Skeletal muscle satellite cell (primary cell): ENCODE measurements at regions not wholly inside any gene's neighbourhood (a gene's known extent, or its start where the extent isn't known, plus 50 kb on each side); places are given as distances from the start of the nearest gene placed in this dataset.
"Not testable (repeated sequence)": the region's sequence is repeated elsewhere in the genome, so short reads cannot be mapped to it uniquely, and the experiment has no call there.

Source experiments
- H3K27me3 ChIP-seq: 2 replicates; pipeline ENCODE4 v1.7.0; 2013; ENCODE audit warnings: low read length; ENCODE audit not compliant: control insufficient read depth, insufficient read depth
- H3K36me3 ChIP-seq: 2 replicates; pipeline ENCODE4 v1.7.0; 2013; ENCODE audit warnings: mild to moderate bottlenecking, control low read depth, low read length; ENCODE audit not compliant: insufficient read depth
- H3K4me1 ChIP-seq: 2 replicates; pipeline ENCODE4 v1.7.0; 2013; ENCODE audit warnings: low read length; ENCODE audit not compliant: control insufficient read depth, insufficient read depth
- H3K4me2 ChIP-seq: 2 replicates; pipeline ENCODE4 v1.7.0; 2013; ENCODE audit warnings: mild to moderate bottlenecking, low read length
- H3K4me3 ChIP-seq: 2 replicates; pipeline ENCODE4 v1.7.0; 2013; ENCODE audit warnings: low read length
- H3K9ac ChIP-seq: 2 replicates; pipeline ENCODE4 v1.7.0; 2013; ENCODE audit warnings: mild to moderate bottlenecking, low read depth, low read length, moderate library complexity
- H3K9me3 ChIP-seq: replicated peaks from 2 replicates; pipeline ENCODE4 v1.7.0; 2013; ENCODE audit warnings: mild to moderate bottlenecking, control low read depth, low read length

DNA sequence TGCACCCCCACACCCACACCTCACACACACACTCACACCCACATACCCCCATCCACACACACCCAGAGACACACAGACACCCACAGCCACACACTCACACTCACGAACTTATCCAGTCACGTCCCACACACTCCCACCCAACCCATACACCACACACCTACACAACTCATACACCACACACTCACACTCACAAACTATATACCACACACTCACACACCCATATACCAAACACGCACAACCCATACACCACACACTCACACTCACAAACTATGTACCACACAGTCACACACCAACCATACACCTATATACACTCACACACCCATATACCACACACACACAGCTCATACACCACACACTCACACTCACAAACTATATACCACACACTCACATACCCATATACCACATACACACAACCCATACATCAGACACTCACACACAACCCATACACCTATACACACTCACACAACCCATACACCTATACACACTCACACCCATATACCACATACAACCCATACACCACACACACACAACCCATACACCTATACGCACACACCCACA lies 162.4 kb downstream of the TMEM121 start:
- not testable (repeated sequence) for H3K36me3 ChIP-seq, H3K4me3 ChIP-seq, H3K9ac ChIP-seq, H3K9me3 ChIP-seq, H3K4me2 ChIP-seq, H3K4me1 ChIP-seq, H3K27me3 ChIP-seq

DNA sequence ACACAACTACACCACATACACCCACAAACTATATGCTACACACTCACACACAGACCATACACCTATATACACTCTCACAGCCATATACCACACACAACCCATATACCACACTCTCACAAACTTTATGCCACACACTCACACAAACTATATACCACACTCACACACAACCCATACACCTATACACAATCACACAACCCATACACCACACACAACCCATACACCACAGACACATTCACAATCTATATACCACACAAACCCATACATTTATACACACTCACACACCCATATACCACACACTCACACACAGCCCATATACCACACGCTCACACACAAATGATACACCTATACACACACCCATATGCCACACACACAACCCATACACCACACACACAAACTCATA lies 163.3 kb downstream of the TMEM121 start:
- Histone ChIP-seq H3K9me3 (no peaks in the 10 kb centered on the region), H3K4me3 (no peak overlapping the region), H3K27me3 (no peaks in the 10 kb centered on the region), H3K4me1 (no peaks in the 10 kb centered on the region), H3K36me3 (no peaks in the 10 kb centered on the region), H3K4me2 (no peak overlapping the region), H3K9ac (no peak overlapping the region)

DNA sequence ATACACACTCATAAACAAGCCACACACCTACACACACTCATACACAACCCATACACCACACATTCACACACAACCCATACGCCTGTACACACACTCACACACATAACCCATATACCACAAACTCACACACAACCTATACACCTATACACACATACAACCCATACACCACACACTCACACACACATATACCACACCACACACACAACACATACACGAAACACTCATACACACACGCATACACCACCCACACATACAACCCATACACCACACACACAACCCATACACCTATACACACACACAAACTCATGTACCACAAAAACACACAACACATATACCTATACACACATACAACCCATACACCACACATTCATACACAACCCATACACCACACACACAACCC lies 164.3 kb downstream of the TMEM121 start:
- H3K4me1 ChIP-seq, result no peaks in the 10 kb centered on the region

DNA sequence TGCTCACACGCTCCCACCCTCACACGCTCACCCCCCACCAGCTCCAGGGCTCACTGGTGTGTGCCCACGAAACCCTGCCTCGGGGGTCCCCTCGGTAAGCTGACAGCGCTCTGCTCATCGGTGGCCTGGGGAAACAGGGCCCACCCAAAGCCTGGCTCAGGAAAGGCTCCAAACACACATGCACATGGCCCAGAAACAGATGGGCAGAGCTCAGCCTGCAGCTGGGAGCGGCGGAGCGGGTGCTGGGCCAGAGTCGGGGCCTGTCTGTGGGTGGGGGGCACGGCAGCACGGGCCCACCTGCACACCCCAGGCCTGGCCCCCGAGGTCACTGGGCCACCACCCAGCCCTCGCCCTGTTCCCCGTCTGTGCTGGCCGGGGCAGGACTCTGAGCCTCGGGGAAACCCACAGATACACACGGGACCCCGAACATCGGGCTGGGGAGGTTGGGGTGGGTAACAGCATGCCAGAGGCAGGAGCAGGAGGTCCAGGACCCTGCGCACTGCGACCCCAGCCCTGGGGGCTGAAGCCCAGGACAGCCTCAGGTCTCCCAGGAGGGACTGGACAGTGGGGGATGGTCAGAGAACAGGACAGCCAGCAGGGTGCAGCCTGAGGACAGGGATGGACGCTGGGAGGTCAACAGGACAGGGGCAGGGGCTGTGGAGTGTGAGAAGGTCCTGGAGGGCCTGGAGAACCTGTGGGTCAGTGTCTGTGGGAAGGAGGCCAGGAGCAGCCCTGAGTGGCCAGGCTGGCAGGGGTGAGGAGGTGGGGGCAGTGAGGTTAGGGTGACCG lies 165.1 kb downstream of the TMEM121 start:
- H3K4me3 ChIP-seq, H3K4me1 ChIP-seq, H3K9me3 ChIP-seq, H3K9ac ChIP-seq, H3K27me3 ChIP-seq, H3K4me2 ChIP-seq, H3K36me3 ChIP-seq: not testable (repeated sequence)

More for the DNA sequence above, 164.3 kb downstream of the TMEM121 start:
- H3K4me2 ChIP-seq, result no peak overlapping the region
- H3K36me3 ChIP-seq, result no peaks in the 10 kb centered on the region
- H3K9ac ChIP-seq, result no peak overlapping the region
- no peaks in the 10 kb centered on the region for H3K27me3 ChIP-seq
- no peak overlapping the region for H3K4me3 ChIP-seq
- no peaks in the 10 kb centered on the region for H3K9me3 ChIP-seq

DNA sequence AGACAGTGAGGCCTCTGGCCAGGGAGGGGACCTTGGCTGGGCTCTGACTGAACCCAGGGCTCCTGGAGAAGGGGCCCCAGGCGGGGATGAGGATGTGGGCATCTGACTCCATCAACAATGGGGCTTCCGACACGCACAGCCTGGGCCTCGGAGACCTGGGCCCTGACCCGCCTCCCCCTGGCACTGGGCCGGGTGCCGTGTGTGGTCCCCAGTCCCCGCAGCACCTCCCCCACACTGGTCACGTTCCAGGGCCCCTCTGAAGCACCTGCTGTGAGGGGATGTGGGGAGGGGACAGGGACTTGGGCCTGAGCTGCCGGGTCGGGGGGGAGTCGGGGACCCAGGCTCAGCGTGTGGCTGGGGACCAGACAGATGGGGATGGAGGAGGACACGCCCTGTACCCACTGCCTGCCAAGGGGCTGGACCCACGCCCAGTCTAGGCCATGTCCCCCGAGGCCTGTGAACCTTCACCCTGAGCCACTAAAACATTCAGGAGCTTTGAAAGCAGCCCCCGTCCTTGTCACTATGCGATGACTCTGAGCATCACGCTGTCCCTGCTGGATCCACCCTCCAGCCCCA lies 165.8 kb downstream of the TMEM121 start:
- not testable (repeated sequence) for H3K4me2 ChIP-seq, H3K9me3 ChIP-seq, H3K36me3 ChIP-seq, H3K9ac ChIP-seq, H3K4me1 ChIP-seq, H3K27me3 ChIP-seq, H3K4me3 ChIP-seq

DNA sequence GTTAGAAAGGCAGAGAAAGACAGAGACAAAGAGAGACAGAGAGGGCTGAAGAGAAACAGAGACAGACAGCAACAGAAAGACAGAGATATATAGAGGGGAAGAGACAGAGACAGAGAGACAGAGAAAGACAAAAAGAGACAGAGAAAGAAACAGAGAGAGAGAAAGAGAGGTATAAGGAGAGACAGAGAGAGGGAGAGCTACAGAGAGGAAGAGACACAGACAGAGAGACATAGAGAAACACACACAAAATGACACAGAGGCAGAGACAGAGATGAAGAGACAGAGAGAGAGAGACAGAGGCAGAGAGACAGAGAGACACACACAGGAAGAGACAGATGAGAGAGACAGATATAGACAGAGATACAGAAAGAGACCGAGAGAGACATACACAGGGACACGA lies 168.6 kb downstream of the TMEM121 start:
- Histone ChIP-seq H3K36me3 (no peaks in the 10 kb centered on the region), H3K27me3 (no peaks in the 10 kb centered on the region), H3K4me2 (no peak overlapping the region), H3K4me3 (no peak overlapping the region), H3K4me1 (no peaks in the 10 kb centered on the region), H3K9ac (no peak overlapping the region), H3K9me3 (no peaks in the 10 kb centered on the region)

DNA sequence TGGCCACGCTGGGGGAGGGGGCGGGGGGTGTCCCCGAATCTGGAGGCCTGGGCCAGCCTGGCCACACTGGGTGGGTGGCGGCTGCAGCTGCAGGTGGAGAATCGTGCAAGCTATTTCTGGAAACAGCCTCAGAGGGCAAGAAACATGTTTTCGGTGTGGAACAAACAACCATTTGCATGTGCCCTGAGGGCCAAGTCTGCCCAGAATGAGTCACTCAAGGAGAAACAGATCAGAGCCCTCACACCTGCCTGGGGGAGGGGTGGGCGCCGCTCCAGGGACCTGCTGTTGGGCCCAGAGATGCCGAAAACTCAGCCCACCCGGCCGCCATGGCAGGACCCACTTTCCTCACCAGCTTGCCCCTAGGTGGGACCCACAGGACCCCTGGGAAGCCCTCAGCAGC lies 170.0 kb downstream of the TMEM121 start:
- not testable (repeated sequence) for H3K9me3 ChIP-seq, H3K36me3 ChIP-seq, H3K4me2 ChIP-seq, H3K4me1 ChIP-seq, H3K9ac ChIP-seq, H3K4me3 ChIP-seq, H3K27me3 ChIP-seq

DNA sequence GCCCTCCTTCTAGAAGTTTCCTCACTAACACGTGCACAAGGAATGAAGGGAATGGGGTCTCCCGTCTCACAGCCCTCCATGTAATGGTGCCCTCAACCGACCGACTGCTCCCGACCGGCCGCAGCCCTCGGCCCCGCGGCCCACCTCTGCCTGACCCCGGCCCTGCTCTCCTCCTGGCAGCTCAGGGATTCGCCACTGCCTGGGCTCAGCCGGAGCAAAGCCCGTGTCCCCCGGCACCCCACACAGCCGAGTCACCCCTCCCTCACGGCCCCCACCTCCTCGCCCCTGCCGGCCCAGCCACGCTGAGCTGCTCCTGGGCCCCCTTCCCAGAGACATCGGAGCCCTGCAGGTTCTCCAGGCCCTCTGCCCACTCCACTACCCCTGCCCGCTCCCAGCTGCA lies 171.0 kb downstream of the TMEM121 start:
- H3K9me3 ChIP-seq, H3K4me2 ChIP-seq, H3K27me3 ChIP-seq, H3K4me1 ChIP-seq, H3K36me3 ChIP-seq, H3K9ac ChIP-seq, H3K4me3 ChIP-seq: not testable (repeated sequence)

DNA sequence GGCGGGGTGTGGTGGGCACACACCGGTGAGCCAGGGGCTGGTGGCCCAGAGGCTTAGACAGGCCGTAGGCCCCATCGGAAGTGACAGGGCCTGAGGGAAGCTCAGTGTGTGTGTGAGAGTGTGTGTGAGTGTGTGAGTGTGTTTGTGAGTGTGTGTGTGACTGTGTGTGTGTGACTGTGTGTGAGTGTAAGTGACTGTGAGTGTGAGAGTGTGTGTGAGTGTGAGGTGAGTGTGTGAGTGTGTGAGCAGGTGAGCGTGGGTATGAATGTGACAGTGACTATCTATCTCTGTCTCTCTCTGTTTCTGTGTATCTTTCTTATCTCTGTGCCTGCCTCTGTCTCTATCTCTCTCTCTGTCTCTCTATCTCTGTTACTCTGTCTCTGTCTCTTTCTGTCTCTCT lies 171.6 kb downstream of the TMEM121 start:
- H3K4me3 ChIP-seq, H3K9ac ChIP-seq, H3K27me3 ChIP-seq, H3K4me1 ChIP-seq, H3K4me2 ChIP-seq, H3K36me3 ChIP-seq, H3K9me3 ChIP-seq: not testable (repeated sequence)

DNA sequence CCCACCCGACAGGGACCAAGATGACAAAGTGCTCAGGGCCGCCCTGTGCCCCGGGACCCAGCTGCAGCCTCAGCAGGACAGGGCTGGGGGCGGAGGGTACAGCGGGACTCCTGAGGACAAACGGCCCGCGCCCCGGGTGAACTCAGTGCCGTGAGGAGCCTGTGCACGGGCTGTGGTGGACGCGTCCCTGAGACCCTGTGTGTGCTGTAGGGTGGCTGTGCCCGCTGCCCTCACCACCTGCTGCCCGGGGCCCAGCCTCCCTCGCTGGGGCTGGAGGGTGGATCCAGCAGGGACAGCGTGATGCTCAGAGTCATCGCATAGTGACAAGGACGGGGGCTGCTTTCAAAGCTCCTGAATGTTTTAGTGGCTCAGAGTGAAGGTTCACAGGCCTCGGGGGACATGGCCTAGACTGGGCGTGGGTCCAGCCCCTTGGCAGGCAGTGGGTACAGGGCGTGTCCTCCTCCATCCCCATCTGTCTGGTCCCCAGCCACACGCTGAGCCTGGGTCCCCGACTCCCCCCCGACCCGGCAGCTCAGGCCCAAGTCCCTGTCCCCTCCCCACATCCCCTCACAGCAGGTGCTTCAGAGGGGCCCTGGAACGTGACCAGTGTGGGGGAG lies 172.7 kb downstream of the TMEM121 start:
- H3K4me3 ChIP-seq, H3K4me2 ChIP-seq, H3K27me3 ChIP-seq, H3K9ac ChIP-seq, H3K4me1 ChIP-seq, H3K36me3 ChIP-seq, H3K9me3 ChIP-seq: not testable (repeated sequence)

DNA sequence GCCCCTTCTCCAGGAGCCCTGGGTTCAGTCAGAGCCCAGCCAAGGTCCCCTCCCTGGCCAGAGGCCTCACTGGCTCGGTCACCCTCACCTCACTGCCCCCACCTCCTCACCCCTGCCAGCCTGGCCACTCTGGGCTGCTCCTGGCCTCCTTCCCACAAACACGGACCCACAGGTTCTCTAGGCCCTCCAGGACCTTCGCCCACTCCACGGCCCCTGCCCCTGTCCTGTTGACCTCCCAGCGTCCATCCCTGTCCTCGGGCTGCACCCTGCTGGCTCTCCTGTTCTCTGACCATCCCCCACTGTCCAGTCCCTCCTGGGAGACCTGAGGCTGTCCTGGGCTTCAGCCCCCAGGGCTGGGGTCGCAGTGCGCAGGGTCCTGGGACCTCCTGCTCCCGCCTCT lies 173.3 kb downstream of the TMEM121 start:
- H3K4me1 ChIP-seq, H3K36me3 ChIP-seq, H3K4me2 ChIP-seq, H3K9ac ChIP-seq, H3K9me3 ChIP-seq, H3K4me3 ChIP-seq, H3K27me3 ChIP-seq: not testable (repeated sequence)

DNA sequence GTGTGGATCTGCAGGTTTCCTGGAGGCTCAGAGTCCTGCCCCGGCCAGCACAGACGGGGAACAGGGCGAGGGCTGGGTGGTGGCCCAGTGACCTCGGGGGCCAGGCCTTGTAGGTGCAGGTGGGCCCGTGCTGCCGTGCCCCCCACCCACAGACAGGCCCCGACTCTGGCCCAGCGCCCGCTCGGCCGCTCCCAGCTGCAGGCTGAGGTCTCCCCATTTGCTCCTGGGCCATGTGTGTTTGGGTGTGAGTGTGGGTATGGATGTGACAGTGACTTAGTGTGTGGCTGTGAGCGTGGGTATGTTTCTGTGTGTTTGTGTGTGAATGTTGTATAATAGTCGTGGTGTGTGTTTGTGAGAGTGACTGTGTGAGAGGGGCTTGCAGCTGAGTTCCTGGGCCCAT lies 173.8 kb downstream of the TMEM121 start:
- not testable (repeated sequence) for H3K9me3 ChIP-seq, H3K4me1 ChIP-seq, H3K27me3 ChIP-seq, H3K4me2 ChIP-seq, H3K9ac ChIP-seq, H3K36me3 ChIP-seq, H3K4me3 ChIP-seq
